ENCODE measurements at regions not wholly inside any gene's neighbourhood (a gene's known extent, or its start where the extent isn't known, plus 50 kb on each side); places are given as distances from the start of the nearest gene placed in this dataset.

GRCh38 chr9:105178076-105178475 is 66.4 kb upstream of the SLC44A1 start:
- H3K27ac ChIP-seq, result no peak overlapping the region
- TF ChIP-seq EP300 (IDR thresholded peaks at IDR 0.05), result no peak
- no peak for TF ChIP-seq POLR2AphosphoS5 (IDR thresholded peaks at IDR 0.05)
- TF ChIP-seq POLR2A (IDR thresholded peaks at IDR 0.05), result no peak
- no peak for TF ChIP-seq CTCF (IDR thresholded peaks at IDR 0.05)

DNA sequence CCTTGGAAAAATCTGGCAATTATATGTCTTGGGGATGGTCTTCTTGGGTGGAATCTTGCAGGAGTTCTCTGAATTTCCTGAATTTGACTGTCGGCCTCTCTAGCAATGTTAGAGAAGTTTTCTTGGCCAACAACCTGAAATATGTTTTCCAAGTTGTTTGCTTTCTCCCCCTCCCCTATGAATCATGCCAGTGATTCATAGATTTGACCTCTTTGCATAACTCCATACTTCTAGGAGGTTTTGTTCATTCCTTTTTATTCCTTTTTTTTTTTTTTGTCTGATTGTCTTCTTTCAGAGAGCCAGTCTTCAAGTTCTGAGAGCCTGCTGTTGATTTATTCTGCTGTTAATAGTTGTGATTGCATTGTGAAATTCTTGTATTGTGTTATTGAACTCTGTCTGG is 56.7 kb upstream of the SLC44A1 start:
- WGBS, 2 donors, result 64 to 82% methylated on average over 1 of the region's 1 CpG
- ATAC-seq (ENCODE audit: low FRiP score in 2 of 2) (peak in 1 of 2 donors; percentile 72), DNase-seq (no peak)
- no peak for TF ChIP-seq POLR2AphosphoS5 (IDR thresholded peaks at IDR 0.05)
- TF ChIP-seq EP300 (IDR thresholded peaks at IDR 0.05), result no peak
- no peak for TF ChIP-seq CTCF (IDR thresholded peaks at IDR 0.05)
- TF ChIP-seq POLR2A (IDR thresholded peaks at IDR 0.05), result no peak
- Histone ChIP-seq H3K4me1 (peaks cover 0 to 17% (median 12%) of the 10 kb centered on the region in 4 donors), H3K36me3 (no peaks in the 10 kb centered on the region), H3K9me3 (no peaks in the 10 kb centered on the region), H3K27ac (no peak overlapping the region), H3K4me3 (no peak overlapping the region), H3K27me3 (no peaks in the 10 kb centered on the region)

More at GRCh38 chr9:105178076-105178475, 66.4 kb upstream of the SLC44A1 start:
- H3K36me3 ChIP-seq, result no peaks in the 10 kb centered on the region
- H3K4me1 ChIP-seq, result no peaks in the 10 kb centered on the region
- DNase-seq (no peak), ATAC-seq (ENCODE audit: low FRiP score in 2 of 2) (no peak)
- H3K9me3 ChIP-seq, result no peaks in the 10 kb centered on the region
- 84 to 91% methylated on average over 10 of the region's 10 CpGs for WGBS, 2 donors
- H3K4me3 ChIP-seq, result no peak overlapping the region
- H3K27me3 ChIP-seq, result no peaks in the 10 kb centered on the region

DNA sequence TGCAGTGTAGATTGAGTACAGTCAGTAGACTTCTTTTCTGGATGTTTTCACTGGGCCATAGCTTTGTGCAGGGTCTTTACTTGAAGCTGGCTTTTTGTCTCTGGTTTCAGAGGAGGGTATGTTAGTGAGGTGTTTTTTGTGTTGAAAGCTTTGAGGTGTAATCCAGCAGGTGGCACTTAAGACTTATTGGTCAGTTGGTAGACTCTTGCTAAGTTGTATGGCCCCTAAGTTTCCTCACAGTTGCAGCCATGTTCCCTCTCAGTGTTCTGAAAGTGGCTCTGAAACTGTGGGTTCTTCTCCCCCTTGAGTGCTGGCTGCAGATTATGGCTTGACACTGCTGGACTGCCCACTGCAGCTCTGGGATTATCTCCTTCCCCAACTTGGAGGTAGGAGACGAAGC is 55.7 kb upstream of the SLC44A1 start:
- no peak for DNase-seq
- WGBS, 2 donors, result 92 to 100% methylated on average over 1 of the region's 1 CpG
- H3K36me3 ChIP-seq, result no peaks in the 10 kb centered on the region
- no peaks in the 10 kb centered on the region for H3K27me3 ChIP-seq
- no peak overlapping the region for H3K27ac ChIP-seq
- no peak for ATAC-seq (ENCODE audit: low FRiP score in 2 of 2)
- no peak overlapping the region for H3K4me3 ChIP-seq
- H3K4me1 ChIP-seq, result peaks cover 4 to 17% (median 13%) of the 10 kb centered on the region in 4 donors
- H3K9me3 ChIP-seq, result no peaks in the 10 kb centered on the region
- no peak for TF ChIP-seq EP300 (IDR thresholded peaks at IDR 0.05)
- TF ChIP-seq POLR2A (IDR thresholded peaks at IDR 0.05), result no peak
- no peak for TF ChIP-seq CTCF (IDR thresholded peaks at IDR 0.05)
- no peak for TF ChIP-seq POLR2AphosphoS5 (IDR thresholded peaks at IDR 0.05)

DNA sequence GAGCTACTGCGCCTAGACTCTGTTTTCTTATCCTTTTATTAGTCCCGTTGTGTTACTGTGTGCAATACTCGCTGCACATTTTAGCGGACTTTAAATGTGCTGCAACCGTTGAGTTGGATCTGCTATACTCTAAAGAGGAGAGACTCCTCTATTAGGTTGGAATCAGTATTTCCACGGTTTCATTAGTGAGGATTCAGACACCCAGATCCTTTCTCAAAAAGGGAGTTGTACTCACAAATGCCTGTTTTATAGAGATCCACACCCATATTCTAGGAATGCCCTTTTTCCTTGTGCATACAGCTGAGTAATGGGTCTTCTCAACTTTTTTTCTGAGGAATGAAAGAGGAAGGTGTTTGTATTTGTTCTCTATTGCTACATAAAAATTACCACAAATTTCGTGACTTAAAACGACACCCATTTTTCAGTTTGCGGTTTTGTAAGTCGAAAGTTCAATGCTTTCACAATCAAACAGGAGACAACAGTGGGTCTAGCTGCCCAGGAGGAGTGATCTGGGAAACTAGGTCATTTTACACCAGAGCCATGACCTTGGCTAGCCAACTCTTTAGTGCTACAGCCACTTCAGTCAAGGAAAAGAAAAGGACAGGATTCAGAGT is 52.8 kb upstream of the SLC44A1 start:
- Histone ChIP-seq H3K4me3 (no peak overlapping the region), H3K9me3 (no peaks in the 10 kb centered on the region), H3K36me3 (no peaks in the 10 kb centered on the region), H3K27me3 (no peaks in the 10 kb centered on the region), H3K4me1 (peaks cover 4 to 18% (median 14%) of the 10 kb centered on the region in 4 donors), H3K27ac (peak overlapping the region in 3 of 4 donors; percentile 34 to 47 (median 34))
- TF ChIP-seq CTCF (IDR thresholded peaks at IDR 0.05), result no peak
- TF ChIP-seq POLR2AphosphoS5 (IDR thresholded peaks at IDR 0.05), result peak; percentile 50 to 80
- peak in 1 of 4 donors; percentile 71 for TF ChIP-seq EP300 (IDR thresholded peaks at IDR 0.05)
- 59 to 70% methylated on average over 10 of the region's 10 CpGs for WGBS, 2 donors
- peak in 1 of 2 donors; percentile 63 for DNase-seq
- ATAC-seq (ENCODE audit: low FRiP score in 2 of 2), result peak; percentile 76 to 86

GRCh38 chr9:105193560-105193959 is 50.9 kb upstream of the SLC44A1 start:
- no peak for DNase-seq
- Histone ChIP-seq H3K9me3 (no peaks in the 10 kb centered on the region), H3K27ac (no peak overlapping the region), H3K4me3 (no peak overlapping the region), H3K27me3 (no peaks in the 10 kb centered on the region), H3K4me1 (peaks cover 4 to 18% (median 14%) of the 10 kb centered on the region in 4 donors), H3K36me3 (no peaks in the 10 kb centered on the region)
- TF ChIP-seq POLR2AphosphoS5 (IDR thresholded peaks at IDR 0.05), result no peak
- TF ChIP-seq EP300 (IDR thresholded peaks at IDR 0.05), result no peak
- no peak for TF ChIP-seq CTCF (IDR thresholded peaks at IDR 0.05)
- no peak for TF ChIP-seq POLR2A (IDR thresholded peaks at IDR 0.05)
- ATAC-seq (ENCODE audit: low FRiP score in 2 of 2), result no peak
- WGBS, 2 donors, result 73 to 80% methylated on average over 3 of the region's 3 CpGs

Data from upper lobe of left lung (tissue), 6 donors.